ENCODE measurements at regions not wholly inside any gene's neighbourhood (a gene's known extent, or its start where the extent isn't known, plus 50 kb on each side); places are given as distances from the start of the nearest gene placed in this dataset.

GRCh38 chr7:68433462-68434070 lies 1164.7 kb upstream of the AUTS2 start:
- in situ Hi-C loops (cut with MboI; ENCODE audit: low sequenced_read_pairs in 4 of 4) = no loop called here
- no peak for TF ChIP-seq POLR2A (IDR thresholded peaks at IDR 0.05)
- ATAC-seq = no peak

GRCh38 chr7:68434857-68435256 lies 1163.4 kb upstream of the AUTS2 start:
- intact Hi-C loops (cut with DNase I; ENCODE audit: low total_unique reads) = no loop called here
- DNase-seq (no peak), ATAC-seq (no peak)
- Histone ChIP-seq H3K36me3 (no peaks in the 10 kb centered on the region), H3K27ac (no peak overlapping the region), H3K4me1 (no peaks in the 10 kb centered on the region), H3K27me3 (no peaks in the 10 kb centered on the region), H3K9me3 (no peaks in the 10 kb centered on the region), H3K4me3 (no peak overlapping the region)
- in situ Hi-C loops (cut with MboI; ENCODE audit: low sequenced_read_pairs in 4 of 4) = no loop called here
- TF ChIP-seq CTCF (IDR thresholded peaks at IDR 0.05 in 4 of 5, conservative IDR thresholded peaks at IDR 0.05 in 1 of 5) (no peak), POLR2A (IDR thresholded peaks at IDR 0.05) (no peak)

More at GRCh38 chr7:68433462-68434070, 1164.7 kb upstream of the AUTS2 start:
- Histone ChIP-seq H3K9me3 (no peaks in the 10 kb centered on the region), H3K36me3 (no peaks in the 10 kb centered on the region), H3K4me1 (no peaks in the 10 kb centered on the region), H3K4me3 (no peak overlapping the region), H3K27me3 (no peaks in the 10 kb centered on the region), H3K27ac (no peak overlapping the region)
- intact Hi-C loops (cut with DNase I; ENCODE audit: low total_unique reads) = no loop called here
- no peak for DNase-seq

- intact Hi-C loops (cut with DNase I; ENCODE audit: low total_unique reads) = no loop called here
- Histone ChIP-seq H3K9me3 (no peaks in the 10 kb centered on the region), H3K27ac (no peak overlapping the region), H3K36me3 (no peaks in the 10 kb centered on the region), H3K4me3 (no peak overlapping the region), H3K27me3 (no peaks in the 10 kb centered on the region), H3K4me1 (no peaks in the 10 kb centered on the region)
- in situ Hi-C loops (cut with MboI; ENCODE audit: low sequenced_read_pairs in 4 of 4) = no loop called here
- ATAC-seq (no peak), DNase-seq (no peak)
- TF ChIP-seq CTCF (IDR thresholded peaks at IDR 0.05 in 4 of 5, conservative IDR thresholded peaks at IDR 0.05 in 1 of 5) (no peak), POLR2A (IDR thresholded peaks at IDR 0.05) (no peak)
Observed at GRCh38 chr7:68438016-68438415, 1160.3 kb upstream of the AUTS2 start.

- ATAC-seq = no peak
Observed at GRCh38 chr7:68438811-68439210, 1159.5 kb upstream of the AUTS2 start.

GRCh38 chr7:68439897-68440296 lies 1158.4 kb upstream of the AUTS2 start:
- no peaks in the 10 kb centered on the region for H3K27me3 ChIP-seq
- in situ Hi-C loops (cut with MboI; ENCODE audit: low sequenced_read_pairs in 4 of 4) = no loop called here
- no peak for TF ChIP-seq CTCF (IDR thresholded peaks at IDR 0.05 in 4 of 5, conservative IDR thresholded peaks at IDR 0.05 in 1 of 5)
- DNase-seq = no peak
- ATAC-seq = no peak
- H3K36me3 ChIP-seq = no peaks in the 10 kb centered on the region
- H3K27ac ChIP-seq = no peak overlapping the region
- no peaks in the 10 kb centered on the region for H3K9me3 ChIP-seq
- intact Hi-C loops (cut with DNase I; ENCODE audit: low total_unique reads) = no loop called here
- H3K4me3 ChIP-seq = no peak overlapping the region
- no peaks in the 10 kb centered on the region for H3K4me1 ChIP-seq

More at GRCh38 chr7:68438811-68439210, 1159.5 kb upstream of the AUTS2 start:
- Histone ChIP-seq H3K27ac (no peak overlapping the region), H3K36me3 (no peaks in the 10 kb centered on the region), H3K9me3 (no peaks in the 10 kb centered on the region), H3K4me3 (no peak overlapping the region), H3K27me3 (no peaks in the 10 kb centered on the region), H3K4me1 (no peaks in the 10 kb centered on the region)
- intact Hi-C loops (cut with DNase I; ENCODE audit: low total_unique reads) = no loop called here
- TF ChIP-seq CTCF (IDR thresholded peaks at IDR 0.05 in 4 of 5, conservative IDR thresholded peaks at IDR 0.05 in 1 of 5) (no peak), POLR2A (IDR thresholded peaks at IDR 0.05) (no peak)
- DNase-seq = no peak
- in situ Hi-C loops (cut with MboI; ENCODE audit: low sequenced_read_pairs in 4 of 4) = no loop called here

Measured in gastrocnemius medialis (tissue), 4 donors.